GM12874 (cell line): ENCODE measurements at regions not wholly inside any gene's neighbourhood (a gene's known extent, or its start where the extent isn't known, plus 50 kb on each side); places are given as distances from the start of the nearest gene placed in this dataset.

ENCODE experiments used
- CTCF ChIP-seq: IDR thresholded peaks from 2 replicates; pipeline ENCODE4 v1.5.1; 2011; ENCODE audit warnings: low read depth, mild to moderate bottlenecking, control low read depth, low read length, moderate library complexity; ENCODE audit not compliant: insufficient read depth

- no peak for TF ChIP-seq CTCF
These were observed 173.6 kb downstream of the TENT4A start for GRCh38 chr5:6886866-6887265.

- TF ChIP-seq CTCF: no peak
These were observed 175.8 kb downstream of the TENT4A start for GRCh38 chr5:6889030-6889429.

- no peak for TF ChIP-seq CTCF
These were observed 186.0 kb downstream of the TENT4A start for GRCh38 chr5:6899221-6899620.

GRCh38 chr5:6900247-6901227 is 187.3 kb downstream of the TENT4A start:
- no peak for TF ChIP-seq CTCF

DNA sequence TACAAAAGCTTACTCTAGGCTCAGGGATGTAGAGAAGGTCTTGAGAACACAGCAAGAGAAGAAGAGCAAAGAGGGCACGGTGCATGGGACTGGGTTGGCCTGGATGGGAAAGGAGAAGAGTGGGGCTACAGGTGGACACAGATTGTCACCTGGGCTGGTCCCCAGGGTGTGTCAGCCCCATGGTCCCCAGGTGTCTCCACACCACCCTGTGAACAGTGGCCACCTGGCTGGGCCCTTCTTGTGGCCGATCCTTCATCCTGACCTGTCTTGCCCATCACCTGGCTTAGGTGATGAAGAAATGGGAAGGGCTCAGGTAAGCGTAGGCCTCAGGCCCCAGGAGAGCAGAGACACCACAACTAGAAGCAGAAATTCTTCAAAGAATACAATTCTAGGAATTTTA is 188.9 kb downstream of the TENT4A start:
- no peak for TF ChIP-seq CTCF

DNA sequence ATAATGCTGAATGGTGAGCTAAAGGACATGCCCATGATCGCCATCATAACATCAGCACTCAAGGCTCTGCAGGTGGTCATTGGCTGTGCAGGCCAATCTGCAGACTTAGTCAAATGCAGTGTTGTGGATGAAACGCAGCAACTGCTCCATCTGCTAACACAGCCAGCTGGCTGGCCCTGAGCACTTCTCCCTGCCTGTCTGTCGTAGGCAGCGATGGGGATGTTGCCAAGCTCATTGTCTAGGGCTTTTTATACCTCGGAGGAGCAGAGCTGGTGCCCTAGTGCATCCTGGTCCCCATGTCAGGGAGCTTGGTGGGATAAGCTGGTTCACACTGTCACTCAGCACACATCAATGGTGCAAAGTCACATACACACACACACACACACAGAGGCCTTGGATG is 189.4 kb downstream of the TENT4A start:
- no peak for TF ChIP-seq CTCF

GRCh38 chr5:6903934-6904333 is 190.7 kb downstream of the TENT4A start:
- no peak for TF ChIP-seq CTCF
